GM10266 (cell line): ENCODE measurements at regions not wholly inside any gene's neighbourhood (a gene's known extent, or its start where the extent isn't known, plus 50 kb on each side); places are given as distances from the start of the nearest gene placed in this dataset.

Experiments used
- DNase-seq: peaks from one replicate; pipeline ENCODE4 v3.0.0; 2012; ENCODE audit errors: extremely low spot score
- TF ChIP-seq, protein P1 (sequence below): IDR thresholded peaks from 2 replicates; pipeline ENCODE4 v1.5.1; 2012; ENCODE audit warnings: mild to moderate bottlenecking, low read depth; ENCODE audit not compliant: control insufficient read depth, insufficient read depth; ENCODE audit errors: missing control alignments

DNA sequence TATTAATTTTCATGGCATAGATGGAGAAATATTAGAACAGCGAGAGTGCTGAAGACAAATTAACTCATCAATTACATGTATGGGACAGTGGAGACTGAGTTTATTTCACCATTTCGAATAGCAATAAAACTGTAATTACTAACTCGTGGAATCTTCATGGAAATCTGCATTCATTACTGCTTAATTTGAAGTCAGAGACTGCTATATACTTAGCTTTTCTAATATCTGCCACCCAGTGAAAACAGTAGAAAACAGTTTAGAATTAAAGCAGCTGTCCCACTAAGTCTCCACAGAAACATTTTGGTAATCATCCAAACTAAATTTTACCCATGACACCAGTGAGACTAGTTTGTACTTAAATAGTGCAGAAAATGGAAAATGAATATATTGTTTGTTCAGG, 56.8 kb downstream of the IZUMO3 start:
- no peak for DNase-seq
- TF ChIP-seq, protein P1, sequence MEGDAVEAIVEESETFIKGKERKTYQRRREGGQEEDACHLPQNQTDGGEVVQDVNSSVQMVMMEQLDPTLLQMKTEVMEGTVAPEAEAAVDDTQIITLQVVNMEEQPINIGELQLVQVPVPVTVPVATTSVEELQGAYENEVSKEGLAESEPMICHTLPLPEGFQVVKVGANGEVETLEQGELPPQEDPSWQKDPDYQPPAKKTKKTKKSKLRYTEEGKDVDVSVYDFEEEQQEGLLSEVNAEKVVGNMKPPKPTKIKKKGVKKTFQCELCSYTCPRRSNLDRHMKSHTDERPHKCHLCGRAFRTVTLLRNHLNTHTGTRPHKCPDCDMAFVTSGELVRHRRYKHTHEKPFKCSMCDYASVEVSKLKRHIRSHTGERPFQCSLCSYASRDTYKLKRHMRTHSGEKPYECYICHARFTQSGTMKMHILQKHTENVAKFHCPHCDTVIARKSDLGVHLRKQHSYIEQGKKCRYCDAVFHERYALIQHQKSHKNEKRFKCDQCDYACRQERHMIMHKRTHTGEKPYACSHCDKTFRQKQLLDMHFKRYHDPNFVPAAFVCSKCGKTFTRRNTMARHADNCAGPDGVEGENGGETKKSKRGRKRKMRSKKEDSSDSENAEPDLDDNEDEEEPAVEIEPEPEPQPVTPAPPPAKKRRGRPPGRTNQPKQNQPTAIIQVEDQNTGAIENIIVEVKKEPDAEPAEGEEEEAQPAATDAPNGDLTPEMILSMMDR: no peak

DNA sequence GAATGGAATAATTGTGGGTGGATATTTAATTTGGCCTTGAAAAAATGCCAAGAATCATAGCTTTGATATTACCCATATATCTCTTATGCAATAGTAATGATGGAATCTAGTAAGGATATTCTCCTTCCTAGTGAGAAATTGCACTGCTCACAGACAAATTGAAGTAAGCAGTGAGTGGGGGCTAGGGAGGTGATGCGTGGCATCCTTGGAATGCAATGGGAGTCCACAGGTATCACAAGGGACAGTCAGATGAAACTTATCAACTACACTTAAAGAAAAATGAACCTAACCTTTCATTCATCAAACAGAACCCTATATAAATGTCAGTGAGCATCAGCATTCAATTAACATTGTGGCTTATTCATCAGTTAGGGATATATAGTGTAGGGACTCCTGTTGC, 57.8 kb downstream of the IZUMO3 start:
- TF ChIP-seq, protein P1: no peak
- DNase-seq: no peak

- TF ChIP-seq, protein P1: no peak
- DNase-seq: no peak
Observed at GRCh38 chr9:24487250-24487861, 58.3 kb downstream of the IZUMO3 start.

GRCh38 chr9:24479361-24480059, 66.2 kb downstream of the IZUMO3 start:
- TF ChIP-seq, protein P1: no peak
- no peak for DNase-seq

DNA sequence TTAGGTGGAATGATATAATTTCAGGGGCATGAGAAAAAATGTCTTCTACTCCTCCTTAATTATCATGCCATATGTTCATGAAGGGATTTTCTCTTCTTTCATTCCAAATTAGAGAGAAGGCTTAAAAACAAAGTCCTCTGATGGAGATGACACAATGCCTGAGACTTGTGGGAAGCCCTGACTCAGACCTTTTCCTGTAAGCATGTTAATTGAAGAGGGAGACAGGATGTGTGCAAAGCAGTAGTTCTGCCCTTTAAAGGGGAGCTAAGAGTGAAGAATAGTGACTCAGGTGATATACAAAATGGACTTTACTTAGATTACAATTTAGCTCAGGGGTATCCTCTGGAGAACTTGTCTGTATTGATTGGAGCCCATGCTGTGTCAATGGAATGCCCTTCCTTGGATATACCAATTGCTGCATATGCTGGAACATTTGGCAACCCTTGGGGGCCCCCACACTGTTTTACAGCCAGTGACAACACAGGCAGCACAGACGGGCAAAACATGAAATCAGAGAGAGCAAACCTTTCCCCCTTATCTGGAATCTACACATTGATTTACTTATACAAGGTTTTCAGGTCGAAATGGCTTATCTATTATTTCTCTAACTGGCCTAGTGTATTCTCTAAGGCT, 81.3 kb downstream of the IZUMO3 start:
- DNase-seq: no peak
- TF ChIP-seq, protein P1: no peak

DNA sequence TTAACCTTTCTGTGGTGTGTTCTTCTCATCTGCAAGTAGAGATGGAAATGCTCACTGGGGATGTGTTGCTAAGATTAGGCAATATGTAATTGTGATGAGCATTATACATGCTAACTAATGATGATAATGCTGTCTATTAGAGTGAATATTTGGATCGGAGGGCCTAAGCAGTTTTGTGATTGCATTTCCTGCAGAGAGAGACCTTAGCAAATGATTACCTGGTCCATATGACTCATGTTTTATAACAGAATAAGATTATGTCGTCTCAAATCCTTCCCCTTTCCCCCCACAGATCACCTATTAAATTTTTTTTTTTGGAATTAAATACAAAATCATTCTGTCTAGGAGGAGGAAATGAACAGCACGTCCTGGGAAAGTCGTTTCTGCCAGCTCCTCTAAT, 82.7 kb downstream of the IZUMO3 start:
- no peak for DNase-seq
- TF ChIP-seq, protein P1: no peak

GRCh38 chr9:24460781-24461180, 84.9 kb downstream of the IZUMO3 start:
- no peak for DNase-seq
- TF ChIP-seq, protein P1: no peak
